Neural cell (in vitro differentiated cells): ENCODE measurements at regions not wholly inside any gene's neighbourhood (a gene's known extent, or its start where the extent isn't known, plus 50 kb on each side); places are given as distances from the start of the nearest gene placed in this dataset.

ENCODE experiments used
- CTCF ChIP-seq: fragments of 450-650 bp; IDR thresholded peaks from 2 replicates; pipeline ENCODE4 v1.5.1; 2014; ENCODE audit warnings: antibody characterized with exemption, mild to moderate bottlenecking, moderate library complexity; ENCODE audit not compliant: poor library complexity, severe bottlenecking
- EP300 ChIP-seq: fragments of 450-650 bp; conservative IDR thresholded peaks from 2 replicates; pipeline ENCODE4 v1.6.1; 2014; ENCODE audit warnings: antibody characterized with exemption, mild to moderate bottlenecking, moderate library complexity; ENCODE audit not compliant: poor library complexity, severe bottlenecking
- EZH2 ChIP-seq: fragments of 200-600, 300-800 bp; shearing (Covaris generic), sonication (generic); IDR thresholded peaks from 2 replicates; pipeline ENCODE4 v1.6.1; 2014; ENCODE audit warnings: antibody characterized with exemption, low read length, borderline replicate concordance, mild to moderate bottlenecking; ENCODE audit not compliant: insufficient read depth, poor library complexity, severe bottlenecking
- POLR2AphosphoS5 ChIP-seq: IDR thresholded peaks from 2 replicates; pipeline ENCODE4 v1.6.1; 2012
- RAD21 ChIP-seq: fragments of 450-650 bp; conservative IDR thresholded peaks from 2 replicates; pipeline ENCODE4 v1.6.1; 2014; ENCODE audit warnings: antibody characterized with exemption, mild to moderate bottlenecking, moderate library complexity
- REST ChIP-seq: IDR thresholded peaks from 2 replicates; pipeline ENCODE4 v1.6.1; 2012; ENCODE audit warnings: borderline replicate concordance
- TAF1 ChIP-seq: IDR thresholded peaks from 2 replicates; pipeline ENCODE4 v1.6.1; 2012; ENCODE audit warnings: low read depth

GRCh38 chr5:107736638-107737037 lies 65.9 kb upstream of the EFNA5 start:
- TF ChIP-seq RAD21 (no peak), CTCF (no peak), EZH2 (no peak), EP300 (no peak), POLR2AphosphoS5 (no peak), TAF1 (no peak), REST (no peak)
